ENCODE measurements at regions not wholly inside any gene's neighbourhood (a gene's known extent, or its start where the extent isn't known, plus 50 kb on each side); places are given as distances from the start of the nearest gene placed in this dataset.
"Not testable (repeated sequence)": the region's sequence is repeated elsewhere in the genome, so short reads cannot be mapped to it uniquely, and the experiment has no call there.

DNA sequence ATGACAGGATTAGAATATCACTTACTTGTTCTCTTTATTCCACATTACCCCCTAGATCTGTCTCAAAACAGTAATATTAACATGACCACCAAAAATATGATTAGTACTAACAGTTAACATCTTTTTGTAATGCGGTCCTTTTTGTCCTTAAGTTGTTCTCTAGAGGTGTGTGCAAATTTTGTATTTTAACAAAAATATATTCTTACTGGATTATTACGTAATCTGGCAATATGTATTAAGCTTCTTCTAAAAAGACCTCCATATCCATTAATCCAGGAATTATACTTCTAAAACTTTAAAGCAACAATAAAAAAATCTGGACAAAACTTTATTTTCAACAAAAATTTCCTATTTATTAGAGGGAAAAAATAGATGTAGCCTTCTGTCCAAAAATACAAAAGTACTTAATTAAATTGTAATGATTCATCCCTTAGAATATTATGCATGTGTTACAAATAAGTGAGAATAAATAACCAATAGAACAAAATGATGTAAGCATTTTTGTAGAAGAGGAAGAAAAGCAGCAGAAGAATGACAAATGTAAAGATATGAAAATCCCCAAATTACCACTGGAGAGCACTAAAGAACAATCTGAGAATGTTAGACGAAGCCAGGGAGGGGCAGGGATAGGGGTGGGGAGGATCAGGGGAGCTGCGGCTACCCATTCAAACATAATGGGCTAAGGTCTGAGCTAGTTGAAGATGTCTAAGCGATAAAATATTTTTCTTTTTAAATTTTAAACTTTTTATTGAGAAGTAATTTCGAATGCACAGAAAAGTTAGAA, 945.6 kb downstream of the MCTP2 start:
- no peak overlapping the region for H3K4me3 ChIP-seq (ENCODE audit: low read depth, low read length)
- no peak for DNase-seq (ENCODE audit: low read depth)

- no peak overlapping the region for H3K4me3 ChIP-seq (ENCODE audit: low read depth, low read length)
- no peak for DNase-seq (ENCODE audit: low read depth)
Measured at GRCh38 chr15:95180530-95180929, 949.2 kb downstream of the MCTP2 start.

DNA sequence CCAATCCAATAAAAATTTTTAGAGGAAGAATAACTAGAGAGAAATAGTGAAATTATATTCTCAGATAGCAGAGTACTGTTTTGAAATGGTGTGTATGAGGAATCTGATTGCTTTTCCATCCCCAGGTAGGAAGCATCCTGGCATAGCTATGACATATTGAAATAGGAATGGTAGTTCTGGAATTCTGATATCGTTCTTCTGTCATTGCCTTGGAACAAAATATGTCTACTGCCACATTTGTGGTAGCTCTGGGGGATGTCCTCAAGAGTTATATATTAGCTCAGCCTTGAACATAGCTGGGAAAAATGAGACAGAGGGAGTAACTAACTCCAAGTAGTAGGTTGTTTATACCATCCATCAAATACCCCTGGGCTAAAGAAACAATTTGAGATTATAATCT, 950.7 kb downstream of the MCTP2 start:
- no peak for DNase-seq (ENCODE audit: low read depth)
- H3K4me3 ChIP-seq (ENCODE audit: low read depth, low read length) = no peak overlapping the region

GRCh38 chr15:95192923-95193322, 961.6 kb downstream of the MCTP2 start:
- DNase-seq (ENCODE audit: low read depth) = no peak
- H3K4me3 ChIP-seq (ENCODE audit: low read depth, low read length) = no peak overlapping the region

DNA sequence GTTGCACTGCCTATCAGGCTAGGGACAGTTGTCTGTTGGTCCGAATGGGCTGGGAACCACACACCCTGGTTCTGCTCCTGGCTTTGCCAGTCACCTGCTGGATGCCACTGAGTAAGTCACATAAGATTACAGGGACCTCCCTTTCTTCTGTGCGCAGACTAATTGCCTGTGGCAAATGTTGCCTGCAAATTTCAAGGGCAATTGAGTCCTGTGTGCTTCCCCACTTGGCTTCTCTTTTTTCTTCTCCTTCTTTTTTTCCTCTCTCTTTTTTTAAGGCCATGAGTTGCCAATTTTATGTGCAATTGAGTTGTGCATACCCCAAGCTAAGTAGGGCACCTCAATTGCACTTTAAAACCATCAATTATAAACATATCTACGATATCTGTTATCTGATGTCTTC, 963.4 kb downstream of the MCTP2 start:
- DNase-seq (ENCODE audit: low read depth) = no peak
- no peak overlapping the region for H3K4me3 ChIP-seq (ENCODE audit: low read depth, low read length)

DNA sequence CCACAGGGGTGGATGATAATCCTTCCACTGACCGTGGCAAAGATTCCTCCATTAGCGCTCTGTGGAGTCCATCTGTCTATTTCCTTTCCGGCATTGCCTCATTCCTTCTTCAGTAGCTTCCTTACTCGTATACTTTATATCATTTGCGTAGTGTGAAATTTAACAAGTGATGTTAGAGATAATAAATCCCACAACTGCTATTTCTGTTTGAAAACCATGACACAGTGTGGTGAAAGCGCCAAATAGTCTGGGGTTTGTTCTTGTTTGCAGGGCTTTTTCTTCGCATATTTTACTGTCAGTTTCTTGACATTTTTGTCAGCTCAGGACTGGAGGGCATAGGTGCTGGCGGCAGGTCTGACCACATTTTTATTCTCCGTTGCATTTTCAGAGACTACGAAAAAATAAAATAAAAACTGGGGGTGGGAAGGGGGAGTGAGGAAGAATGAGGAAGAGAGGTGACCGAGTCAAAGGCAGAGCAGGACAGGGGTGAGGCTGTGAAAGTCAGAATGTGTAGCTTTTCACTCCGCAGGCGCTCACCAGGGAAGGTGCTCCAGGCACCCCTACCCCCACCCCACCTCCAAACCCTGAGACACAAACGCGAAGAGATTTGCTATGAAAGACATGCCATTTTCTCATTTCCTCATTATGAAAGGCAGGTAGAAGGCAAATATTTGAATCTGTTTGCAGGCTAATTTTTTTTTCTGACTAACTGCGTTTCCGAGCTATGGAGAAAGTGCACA, 965.0 kb downstream of the MCTP2 start:
- no peak for DNase-seq (ENCODE audit: low read depth)
- no peak overlapping the region for H3K4me3 ChIP-seq (ENCODE audit: low read depth, low read length)

DNA sequence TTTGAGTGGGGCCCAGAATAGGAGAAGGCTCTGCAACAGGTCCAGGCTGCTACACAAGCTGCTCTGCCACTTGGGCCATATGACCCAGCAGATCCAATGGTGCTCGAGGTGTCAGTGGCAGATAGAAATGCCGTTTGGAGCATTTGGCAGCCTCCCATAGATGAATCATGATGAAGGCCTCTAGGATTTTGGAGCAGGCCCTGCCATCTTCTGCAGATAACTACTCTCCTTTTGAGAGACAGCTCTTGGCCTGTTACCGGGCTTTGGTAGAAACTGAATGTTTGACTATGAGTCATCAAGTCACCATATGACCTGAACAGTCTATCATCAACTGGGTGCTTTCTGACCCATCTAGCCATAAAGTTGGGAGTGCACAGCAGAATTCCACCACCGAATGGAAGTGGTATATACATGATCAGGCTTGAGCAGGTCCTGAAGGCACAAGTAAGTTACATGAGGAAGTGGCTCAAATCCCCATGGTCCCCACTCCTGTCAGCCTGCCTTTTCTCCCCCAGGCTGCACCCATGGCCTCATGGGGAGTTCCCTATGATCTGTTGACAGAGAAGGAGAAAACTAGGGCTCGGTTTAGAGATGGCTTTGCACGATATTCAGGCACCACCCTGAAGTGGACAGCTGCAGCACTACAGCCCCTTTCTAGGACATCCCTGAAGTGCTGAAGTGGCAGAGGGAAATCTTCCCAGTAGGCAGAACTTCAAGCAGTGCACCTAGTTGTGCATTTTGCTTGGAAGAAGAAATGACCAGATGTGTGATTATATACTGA, 971.4 kb downstream of the MCTP2 start:
- DNase-seq (ENCODE audit: low read depth) = no peak
- no peak overlapping the region for H3K4me3 ChIP-seq (ENCODE audit: low read depth, low read length)

- no peak overlapping the region for H3K4me3 ChIP-seq (ENCODE audit: low read depth, low read length)
- no peak for DNase-seq (ENCODE audit: low read depth)
Measured at GRCh38 chr15:95205077-95205476, 973.7 kb downstream of the MCTP2 start.

DNA sequence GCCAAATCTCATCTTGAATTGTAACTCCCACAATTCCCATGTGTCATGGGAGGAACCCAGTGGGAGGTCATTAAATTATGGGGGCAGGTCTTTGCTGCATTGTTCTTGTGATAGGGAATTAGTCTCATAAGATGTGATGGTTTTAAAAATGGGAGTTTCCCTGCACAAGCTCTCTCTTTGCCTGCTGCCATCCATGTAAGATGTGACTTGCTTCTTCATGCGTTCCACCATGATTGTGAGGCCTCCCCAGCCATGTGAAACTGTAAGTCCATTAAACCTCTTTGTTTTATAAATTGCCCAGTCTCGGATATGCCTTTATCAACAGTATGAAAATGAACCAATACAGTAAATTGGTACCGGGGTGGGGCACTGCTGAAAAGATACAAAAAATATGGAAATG, 974.5 kb downstream of the MCTP2 start:
- not testable (repeated sequence) for DNase-seq (ENCODE audit: low read depth); H3K4me3 ChIP-seq (ENCODE audit: low read depth, low read length)

GRCh38 chr15:95208071-95208470, 976.7 kb downstream of the MCTP2 start:
- no peak overlapping the region for H3K4me3 ChIP-seq (ENCODE audit: low read depth, low read length)
- no peak for DNase-seq (ENCODE audit: low read depth)

DNA sequence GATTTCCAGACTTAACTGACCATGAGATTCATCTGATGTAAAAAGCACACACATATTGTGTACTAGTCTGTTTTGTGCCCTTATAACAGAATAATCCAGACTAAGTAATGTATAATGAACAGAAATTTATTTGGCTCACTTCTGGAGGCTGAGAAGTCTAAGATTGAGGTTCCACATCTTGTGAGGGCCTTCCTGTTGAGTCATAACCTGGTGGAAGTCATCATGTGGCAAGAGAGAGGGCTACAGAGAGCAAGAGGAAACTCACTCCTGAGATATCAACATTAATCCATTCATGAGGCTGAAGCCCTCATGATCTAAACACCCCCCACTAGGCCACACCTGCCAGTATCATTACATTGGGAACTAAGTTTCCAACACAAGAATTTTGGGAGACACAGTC, 977.6 kb downstream of the MCTP2 start:
- no peak for DNase-seq (ENCODE audit: low read depth)
- no peak overlapping the region for H3K4me3 ChIP-seq (ENCODE audit: low read depth, low read length)

DNA sequence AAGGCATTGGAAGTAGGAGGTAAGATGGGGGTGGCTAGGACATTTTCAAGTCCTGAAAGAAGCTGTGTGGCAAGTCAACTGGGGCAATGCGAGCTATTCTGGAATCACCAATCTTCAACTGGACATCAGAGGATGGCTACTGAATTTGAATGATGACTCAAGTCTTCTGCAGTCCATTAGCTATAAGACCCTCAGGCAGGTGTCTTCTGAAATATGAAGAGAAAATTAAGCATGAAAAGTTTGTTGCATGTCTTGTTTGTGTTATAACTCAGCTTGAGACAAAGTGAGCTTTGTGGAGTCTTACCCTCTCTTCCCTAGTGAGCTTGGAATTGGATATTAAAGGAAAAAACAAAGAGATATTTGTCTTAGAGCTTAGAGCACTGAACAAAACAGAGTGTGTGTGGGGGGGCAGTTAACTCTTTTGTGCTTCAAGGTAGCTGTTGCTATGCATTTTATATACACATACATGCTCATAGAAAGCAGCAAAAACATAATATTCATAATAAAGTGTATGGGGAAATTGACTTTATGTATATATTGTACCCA, 979.1 kb downstream of the MCTP2 start:
- no peak overlapping the region for H3K4me3 ChIP-seq (ENCODE audit: low read depth, low read length)
- no peak for DNase-seq (ENCODE audit: low read depth)

DNA sequence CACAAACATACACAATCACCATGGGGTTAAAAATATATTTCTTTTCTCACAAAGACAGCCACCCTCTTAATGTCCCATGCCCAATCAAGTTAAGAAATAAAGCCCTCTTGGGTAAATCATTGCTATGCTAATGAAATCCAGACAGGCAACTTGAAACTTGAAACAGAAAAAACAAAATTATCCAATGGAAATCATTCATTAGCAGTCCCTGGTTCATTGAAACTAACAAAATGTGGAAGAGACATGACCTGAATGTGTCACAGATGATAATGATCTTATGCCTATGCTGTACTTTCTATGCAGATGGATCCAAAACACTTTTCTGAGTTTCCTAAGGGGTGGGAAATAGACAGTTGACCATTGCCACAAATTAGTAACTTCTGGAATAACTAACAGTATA, 983.7 kb downstream of the MCTP2 start:
- H3K4me3 ChIP-seq (ENCODE audit: low read depth, low read length) = no peak overlapping the region
- no peak for DNase-seq (ENCODE audit: low read depth)

- no peak for DNase-seq (ENCODE audit: low read depth)
- no peak overlapping the region for H3K4me3 ChIP-seq (ENCODE audit: low read depth, low read length)
Measured at GRCh38 chr15:95226835-95227234, 995.5 kb downstream of the MCTP2 start.

DNA sequence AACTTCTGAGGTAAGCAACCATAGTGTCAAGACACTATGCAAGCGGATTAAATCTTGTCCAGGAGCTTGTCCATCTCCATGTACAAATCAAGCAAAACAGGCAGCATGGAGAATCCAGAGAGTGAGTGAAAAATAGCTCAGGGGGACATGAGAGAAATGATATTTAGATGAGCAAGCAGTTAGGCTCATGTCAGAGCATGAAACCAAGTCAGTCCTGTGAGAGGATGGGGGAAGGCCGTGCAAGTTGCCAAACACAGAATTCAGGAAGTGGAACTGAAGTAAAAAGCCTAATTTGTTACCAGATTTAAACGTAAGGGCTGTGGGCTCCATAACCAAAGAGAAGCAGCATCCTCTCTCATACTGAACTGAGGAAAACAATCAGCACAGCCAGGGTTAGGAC, 995.9 kb downstream of the MCTP2 start:
- no peak for DNase-seq (ENCODE audit: low read depth)

DNA sequence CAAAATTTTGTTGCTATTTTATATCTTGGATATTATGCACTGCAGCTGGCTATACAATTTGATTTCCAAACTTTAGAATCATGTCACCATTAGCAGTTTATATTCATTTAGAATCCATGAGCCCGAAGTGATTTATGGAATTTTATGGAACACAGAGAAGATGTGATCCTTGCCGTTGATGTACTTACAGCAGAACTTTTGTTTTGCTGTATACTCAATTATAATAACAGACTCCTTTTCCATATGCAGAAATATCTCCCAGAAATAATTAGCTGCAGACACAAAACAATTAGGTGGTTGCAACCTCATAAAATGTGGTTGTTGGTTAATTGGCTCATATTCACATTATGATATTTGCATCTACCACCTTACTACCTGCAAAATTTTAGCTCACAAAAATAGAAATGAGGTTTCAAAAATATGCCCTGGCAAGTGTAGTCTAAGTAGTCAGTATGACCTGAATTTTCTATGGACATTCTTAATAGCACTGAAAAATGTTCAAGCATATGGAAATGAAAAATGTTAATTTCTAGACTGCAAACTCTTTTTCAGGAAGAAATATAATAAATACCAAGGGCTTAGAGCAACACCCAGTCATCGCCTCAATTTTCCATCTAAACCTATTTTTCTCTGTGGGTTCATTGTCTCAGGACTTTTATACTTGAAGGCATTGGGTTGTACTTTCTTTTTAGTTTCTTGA, 997.6 kb downstream of the MCTP2 start:
- no peak overlapping the region for H3K4me3 ChIP-seq (ENCODE audit: low read depth, low read length)
- no peak for DNase-seq (ENCODE audit: low read depth)

More for the DNA sequence above, 995.9 kb downstream of the MCTP2 start:
- no peak overlapping the region for H3K4me3 ChIP-seq (ENCODE audit: low read depth, low read length)

DNA sequence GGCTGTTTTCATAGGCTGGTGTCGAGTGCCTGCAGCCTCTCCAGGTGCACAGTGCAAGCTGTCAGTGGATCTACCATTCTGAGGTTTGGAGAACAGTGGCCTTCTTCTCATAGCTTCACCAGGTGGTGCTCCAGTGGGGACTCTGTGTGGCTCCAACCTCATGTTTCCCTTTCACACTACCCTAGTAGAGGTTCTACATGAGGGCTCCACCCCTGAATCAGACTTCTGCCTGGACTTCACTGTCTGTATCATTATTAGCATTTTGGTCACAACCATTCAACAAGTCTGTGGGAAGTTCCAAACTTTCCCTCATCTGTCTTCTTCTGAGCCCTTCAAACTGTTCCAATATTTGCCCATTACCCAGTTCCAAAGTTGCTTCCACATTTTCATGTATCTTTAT, 1003.7 kb downstream of the MCTP2 start:
- no peak for DNase-seq (ENCODE audit: low read depth)
- no peak overlapping the region for H3K4me3 ChIP-seq (ENCODE audit: low read depth, low read length)

DNA sequence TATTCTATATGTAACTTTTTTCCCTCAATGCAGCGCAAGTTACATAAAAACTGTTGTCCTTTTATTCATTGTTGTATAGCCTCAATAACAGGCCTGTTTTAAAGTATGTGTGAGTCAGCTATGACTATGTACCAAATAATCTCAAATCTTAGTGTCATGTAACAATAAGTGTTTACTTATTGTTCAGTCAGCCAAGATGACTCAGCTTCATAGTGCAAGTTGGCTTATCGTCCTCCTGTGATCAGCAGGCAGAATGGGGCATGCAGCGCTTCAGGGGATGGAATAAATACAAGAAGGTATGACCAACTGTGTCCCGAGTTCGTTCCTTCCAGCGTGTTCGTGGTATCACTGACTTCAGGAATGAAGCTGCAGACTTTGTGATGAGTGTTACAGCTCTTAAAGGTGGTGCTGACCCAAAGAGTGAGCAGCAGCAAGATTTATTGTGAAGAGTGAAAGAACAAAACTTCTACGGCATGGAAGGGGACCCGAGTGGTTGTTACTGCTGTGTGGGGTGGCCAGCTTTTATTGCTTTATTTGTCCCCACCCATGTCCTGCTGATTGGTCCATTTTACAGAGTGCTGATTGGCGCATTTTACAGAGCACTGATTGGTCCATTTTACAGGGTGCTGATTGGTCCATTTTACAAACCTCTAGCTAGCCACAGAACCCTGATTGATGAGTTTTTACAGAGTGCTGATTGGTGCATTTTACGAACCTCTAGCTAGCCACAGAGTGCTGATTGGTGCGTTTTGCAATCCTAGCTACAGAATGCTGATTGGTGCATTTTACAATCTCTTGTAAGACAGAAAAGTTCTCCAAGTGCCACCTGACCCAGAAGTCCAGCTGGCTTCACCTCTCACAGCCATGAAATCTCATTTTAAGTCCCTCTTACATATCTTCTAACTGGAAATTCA, 1016.0 kb downstream of the MCTP2 start:
- DNase-seq (ENCODE audit: low read depth) = peak; percentile 90
- H3K4me3 ChIP-seq (ENCODE audit: low read depth, low read length) = no peak overlapping the region
